ENCODE measurements at regions not wholly inside any gene's neighbourhood (a gene's known extent, or its start where the extent isn't known, plus 50 kb on each side); places are given as distances from the start of the nearest gene placed in this dataset.

DNA sequence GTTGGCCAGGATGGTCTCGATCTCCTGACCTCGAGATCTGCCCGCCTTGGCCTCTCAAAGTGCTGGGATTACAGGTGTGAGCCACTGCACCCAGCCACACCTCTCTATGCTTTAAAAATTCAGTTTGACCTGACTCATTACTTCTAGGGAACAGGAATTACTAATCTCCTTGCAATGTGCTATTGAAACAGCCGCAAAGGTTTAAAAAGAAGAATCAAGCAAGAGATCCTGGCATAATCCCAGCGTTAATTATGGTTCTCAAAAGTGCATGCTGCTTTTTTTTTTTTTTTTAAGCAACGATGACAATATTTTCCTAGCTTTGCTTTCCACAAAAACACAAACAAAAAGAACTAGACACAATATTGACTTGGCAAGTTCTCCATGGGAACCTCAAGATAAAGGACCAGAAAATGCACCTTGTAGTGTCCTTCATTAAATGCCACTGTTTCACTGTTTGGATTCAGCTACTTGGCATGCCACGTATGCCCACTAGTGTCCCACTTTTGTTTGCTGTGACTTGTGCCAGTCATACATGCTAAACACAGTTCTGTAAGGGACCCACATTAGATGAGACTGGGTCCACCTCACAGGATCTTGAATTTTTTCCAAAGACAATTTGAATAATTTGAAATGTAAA, 112.6 kb upstream of the PPARGC1A start:
- no peak for TF ChIP-seq CTCF (IDR thresholded peaks at IDR 0.05)

- no peak for TF ChIP-seq CTCF (IDR thresholded peaks at IDR 0.05)
These were observed 111.9 kb upstream of the PPARGC1A start for GRCh38 chr4:24001486-24002329.

DNA sequence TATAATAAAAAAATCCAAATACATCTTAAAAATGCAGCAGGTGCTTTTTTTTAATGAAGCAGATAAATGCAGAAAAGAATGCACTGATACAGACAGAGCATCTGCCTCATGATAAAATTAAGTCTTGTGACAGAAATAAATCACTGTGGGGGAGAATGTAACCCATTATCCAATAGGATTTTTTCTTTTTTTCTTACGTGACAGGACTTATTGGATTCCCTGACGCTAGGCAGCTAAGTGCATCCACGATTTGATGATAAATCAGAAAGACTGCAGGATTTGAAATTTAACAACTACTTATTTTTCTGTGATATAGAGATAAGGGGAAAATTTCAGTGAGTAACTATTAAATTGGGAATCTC, 110.6 kb upstream of the PPARGC1A start:
- no peak for TF ChIP-seq CTCF (IDR thresholded peaks at IDR 0.05)

- TF ChIP-seq CTCF (IDR thresholded peaks at IDR 0.05) = no peak
These were observed 110.0 kb upstream of the PPARGC1A start for GRCh38 chr4:23999714-24000469.

- TF ChIP-seq CTCF (IDR thresholded peaks at IDR 0.05) = no peak
These were observed 103.5 kb upstream of the PPARGC1A start for GRCh38 chr4:23993373-23993772.

- no peak for TF ChIP-seq CTCF (IDR thresholded peaks at IDR 0.05)
These were observed 101.6 kb upstream of the PPARGC1A start for GRCh38 chr4:23991444-23991843.

GRCh38 chr4:23986270-23986669, 96.4 kb upstream of the PPARGC1A start:
- no peak for TF ChIP-seq CTCF (IDR thresholded peaks at IDR 0.05)
